H9 (cell line): ENCODE measurements at regions not wholly inside any gene's neighbourhood (a gene's known extent, or its start where the extent isn't known, plus 50 kb on each side); places are given as distances from the start of the nearest gene placed in this dataset.

Experiments used
- DNase-seq: peaks from one replicate; pipeline ENCODE4 v3.0.0-alpha.2; 2017
- H2AFZ ChIP-seq: one replicate; pipeline ENCODE4 v1.6.1; 2013; ENCODE audit warnings: mild to moderate bottlenecking, low read length, control low read depth, moderate library complexity
- H2AK5ac ChIP-seq: 2 replicates; pipeline ENCODE4 v1.6.1; 2013; ENCODE audit warnings: low read length, control low read depth, mixed read lengths; ENCODE audit not compliant: insufficient read length
- H2BK120ac ChIP-seq: one replicate; pipeline ENCODE4 v1.6.1; 2013; ENCODE audit warnings: low read depth, mild to moderate bottlenecking, low read length, control low read depth, inconsistent platforms; ENCODE audit not compliant: poor library complexity, severe bottlenecking
- H2BK12ac ChIP-seq: 2 replicates; pipeline ENCODE4 v1.6.1; 2013; ENCODE audit warnings: low read length, control low read depth, mixed read lengths, low read depth; ENCODE audit not compliant: insufficient read length
- H2BK15ac ChIP-seq: 2 replicates; pipeline ENCODE4 v1.6.1; 2013; ENCODE audit warnings: low read depth, low read length, control low read depth
- H2BK20ac ChIP-seq: one replicate; pipeline ENCODE4 v1.6.1; 2013; ENCODE audit warnings: low read depth, mild to moderate bottlenecking, low read length, control low read depth, inconsistent platforms; ENCODE audit not compliant: poor library complexity, severe bottlenecking
- H2BK5ac ChIP-seq: 2 replicates; pipeline ENCODE4 v1.6.1; 2013; ENCODE audit warnings: low read length, control low read depth, mixed read lengths; ENCODE audit not compliant: insufficient read length
- H3K14ac ChIP-seq: 2 replicates; pipeline ENCODE4 v1.6.1; 2013; ENCODE audit warnings: low read length, control low read depth; ENCODE audit not compliant: insufficient read depth
- H3K18ac ChIP-seq: 2 replicates; pipeline ENCODE4 v1.6.1; 2013; ENCODE audit warnings: low read depth, mild to moderate bottlenecking, mixed read lengths, low read length, control low read depth; ENCODE audit not compliant: insufficient read length
- H3K23ac ChIP-seq: 2 replicates; pipeline ENCODE4 v1.6.1; 2013; ENCODE audit warnings: low read length, control low read depth, mixed read lengths, low read depth; ENCODE audit not compliant: insufficient read length
- H3K23me2 ChIP-seq: 2 replicates; pipeline ENCODE4 v1.6.1; 2013; ENCODE audit warnings: low read depth, mild to moderate bottlenecking, mixed read lengths, low read length, control low read depth; ENCODE audit not compliant: insufficient read length, poor library complexity, severe bottlenecking
- H3K27ac ChIP-seq: 2 replicates; pipeline ENCODE4 v1.5.1; 2013; ENCODE audit warnings: low read length, control low read depth, mixed read lengths, low read depth; ENCODE audit not compliant: insufficient read length
- H3K27me3 ChIP-seq: 2 replicates; pipeline ENCODE4 v1.6.1; 2013; ENCODE audit warnings: low read length, control low read depth, inconsistent platforms; ENCODE audit not compliant: insufficient read depth
- H3K4ac ChIP-seq: 2 replicates; pipeline ENCODE4 v1.6.1; 2013; ENCODE audit warnings: low read depth, mild to moderate bottlenecking, control low read depth, inconsistent platforms, low read length, moderate library complexity
- H3K4me1 ChIP-seq: 2 replicates; pipeline ENCODE4 v1.6.1; 2013; ENCODE audit warnings: low read length, control low read depth, inconsistent platforms; ENCODE audit not compliant: insufficient read depth
- H3K4me2 ChIP-seq: 2 replicates; pipeline ENCODE4 v1.6.1; 2013; ENCODE audit warnings: low read length, control low read depth, mixed read lengths; ENCODE audit not compliant: insufficient read length, insufficient read depth
- H3K56ac ChIP-seq: 2 replicates; pipeline ENCODE4 v1.6.1; 2013; ENCODE audit warnings: low read depth, mild to moderate bottlenecking, mixed read lengths, low read length, control low read depth; ENCODE audit not compliant: insufficient read length
- H3K79me1 ChIP-seq: 2 replicates; pipeline ENCODE4 v1.6.1; 2013; ENCODE audit warnings: low read depth, mild to moderate bottlenecking, moderate library complexity, low read length, control low read depth, inconsistent platforms; ENCODE audit not compliant: insufficient read depth, poor library complexity, severe bottlenecking
- H3K79me2 ChIP-seq: 2 replicates; pipeline ENCODE4 v1.6.1; 2013; ENCODE audit warnings: low read length, control low read depth, inconsistent platforms; ENCODE audit not compliant: insufficient read depth
- H3K9ac ChIP-seq: 2 replicates; pipeline ENCODE4 v1.6.1; 2013; ENCODE audit warnings: low read length, control low read depth, mixed read lengths; ENCODE audit not compliant: insufficient read length; ENCODE audit errors: extremely low read depth
- H3K9me3 ChIP-seq: one replicate; pipeline ENCODE4 v1.6.1; 2013; ENCODE audit warnings: low read depth, low read length, inconsistent platforms; ENCODE audit not compliant: control insufficient read depth
- H3T11ph ChIP-seq: one replicate; pipeline ENCODE4 v1.6.1; 2013; ENCODE audit warnings: mild to moderate bottlenecking, low read length, control low read depth, inconsistent platforms
- H4K20me1 ChIP-seq: one replicate; pipeline ENCODE4 v1.6.1; 2013; ENCODE audit not compliant: control insufficient read depth, insufficient read length, insufficient read depth
- H4K5ac ChIP-seq: 2 replicates; pipeline ENCODE4 v1.6.1; 2013; ENCODE audit warnings: low read depth, mild to moderate bottlenecking, mixed read lengths, low read length, control low read depth; ENCODE audit not compliant: insufficient read length
- H4K8ac ChIP-seq: replicated peaks from 2 replicates; pipeline ENCODE4 v1.6.1; 2013; ENCODE audit warnings: low read length, control low read depth, mixed read lengths, low read depth; ENCODE audit not compliant: insufficient read length
- H4K91ac ChIP-seq: 2 replicates; pipeline ENCODE4 v1.6.1; 2013; ENCODE audit warnings: low read depth, mild to moderate bottlenecking, moderate library complexity, mixed read lengths, low read length, control low read depth; ENCODE audit not compliant: insufficient read length
- H3K27ac Mint-ChIP-seq, 3 experiments: 2 replicates in 2 of 3; 3 replicates in 1 of 3; pipeline ENCODE4 v1.8.0; 2020 to 2021; ENCODE audit warnings: mixed read lengths in 3 of 3, mild to moderate bottlenecking in 1 of 3, moderate library complexity in 1 of 3
- H3K27me3 Mint-ChIP-seq: 2 replicates; pipeline ENCODE4 v1.8.0; 2021; ENCODE audit warnings: low read depth, mild to moderate bottlenecking, moderate library complexity, mixed read lengths
- H3K36me3 Mint-ChIP-seq, 3 experiments: 2 replicates in 2 of 3; 3 replicates in 1 of 3; pipeline ENCODE4 v1.8.0; 2020 to 2021; ENCODE audit warnings: low read depth in 3 of 3, mixed read lengths in 3 of 3; ENCODE audit not compliant: insufficient read depth in 1 of 3
- H3K4me1 Mint-ChIP-seq, 2 experiments: 2 replicates each; pipeline ENCODE4 v1.8.0; 2020; ENCODE audit warnings: mixed read lengths in 2 of 2
- H3K4me3 Mint-ChIP-seq, 2 experiments: 2 replicates in 1 of 2; 3 replicates in 1 of 2; pipeline ENCODE4 v1.8.0; 2020 to 2021; ENCODE audit warnings: mild to moderate bottlenecking in 2 of 2, mixed read lengths in 2 of 2, moderate library complexity in 1 of 2
- H3K9me3 Mint-ChIP-seq, 2 experiments: 2 replicates in 1 of 2; 3 replicates in 1 of 2; pipeline ENCODE4 v1.8.0; 2020; ENCODE audit warnings: mild to moderate bottlenecking in 2 of 2, mixed read lengths in 2 of 2, moderate library complexity in 1 of 2
- WGBS: extraction: QIAGEN DNeasy Blood & Tissue Kit; methylation state at CpG from one replicate; pipeline ENCODE4 v1.1.7; 2013; ENCODE audit warnings: missing lambda C conversion rate, low lambda C conversion rate, mixed read lengths; ENCODE audit not compliant: insufficient read length; ENCODE audit errors: extremely low coverage; 5-methylcytosine and 5-hydroxymethylcytosine counted together
- TF ChIP-seq, protein P1 (sequence below): fragments of 200-600 bp; sonication (generic); conservative IDR thresholded peaks from 3 replicates; pipeline ENCODE4 v1.8.0; 2021; ENCODE audit warnings: antibody characterized with exemption, mild to moderate bottlenecking

- no peak overlapping the region for H3K18ac ChIP-seq
- H4K5ac ChIP-seq, result no peak overlapping the region
- H2AFZ ChIP-seq, result no peak overlapping the region
- Mint-ChIP-seq H3K4me1 (peaks cover 5 to 8% of the 10 kb centered on the region in 2 experiments), H3K9me3 (no peaks in the 10 kb centered on the region), H3K36me3 (no peaks in the 10 kb centered on the region), H3K4me3 (no peak overlapping the region), H3K27ac (no peak overlapping the region), H3K27me3 (no peaks in the 10 kb centered on the region)
- H3K27me3 ChIP-seq, result no peaks in the 10 kb centered on the region
- no peak overlapping the region for H3K14ac ChIP-seq
- no peak overlapping the region for H2AK5ac ChIP-seq
- H3K4me2 ChIP-seq, result no peak overlapping the region
- TF ChIP-seq, protein P1, sequence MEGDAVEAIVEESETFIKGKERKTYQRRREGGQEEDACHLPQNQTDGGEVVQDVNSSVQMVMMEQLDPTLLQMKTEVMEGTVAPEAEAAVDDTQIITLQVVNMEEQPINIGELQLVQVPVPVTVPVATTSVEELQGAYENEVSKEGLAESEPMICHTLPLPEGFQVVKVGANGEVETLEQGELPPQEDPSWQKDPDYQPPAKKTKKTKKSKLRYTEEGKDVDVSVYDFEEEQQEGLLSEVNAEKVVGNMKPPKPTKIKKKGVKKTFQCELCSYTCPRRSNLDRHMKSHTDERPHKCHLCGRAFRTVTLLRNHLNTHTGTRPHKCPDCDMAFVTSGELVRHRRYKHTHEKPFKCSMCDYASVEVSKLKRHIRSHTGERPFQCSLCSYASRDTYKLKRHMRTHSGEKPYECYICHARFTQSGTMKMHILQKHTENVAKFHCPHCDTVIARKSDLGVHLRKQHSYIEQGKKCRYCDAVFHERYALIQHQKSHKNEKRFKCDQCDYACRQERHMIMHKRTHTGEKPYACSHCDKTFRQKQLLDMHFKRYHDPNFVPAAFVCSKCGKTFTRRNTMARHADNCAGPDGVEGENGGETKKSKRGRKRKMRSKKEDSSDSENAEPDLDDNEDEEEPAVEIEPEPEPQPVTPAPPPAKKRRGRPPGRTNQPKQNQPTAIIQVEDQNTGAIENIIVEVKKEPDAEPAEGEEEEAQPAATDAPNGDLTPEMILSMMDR, result no peak
- no peak overlapping the region for H2BK5ac ChIP-seq
- no peak overlapping the region for H3K9ac ChIP-seq
- H4K8ac ChIP-seq, result no peak overlapping the region
- H3K56ac ChIP-seq, result no peak overlapping the region
- no peak overlapping the region for H2BK20ac ChIP-seq
- no peaks in the 10 kb centered on the region for H3K23me2 ChIP-seq
- no peak for DNase-seq
- no peaks in the 10 kb centered on the region for H3K79me1 ChIP-seq
- no CpG with 5 or more reads among the region's 1 CpG for WGBS
- H3K27ac ChIP-seq, result no peak overlapping the region
- no peaks in the 10 kb centered on the region for H3K79me2 ChIP-seq
- no peak overlapping the region for H4K91ac ChIP-seq
- H3K4ac ChIP-seq, result no peak overlapping the region
- no peak overlapping the region for H2BK120ac ChIP-seq
- H4K20me1 ChIP-seq, result no peaks in the 10 kb centered on the region
- no peaks in the 10 kb centered on the region for H3K4me1 ChIP-seq
- no peaks in the 10 kb centered on the region for H3K9me3 ChIP-seq
- no peak overlapping the region for H3T11ph ChIP-seq
- no peak overlapping the region for H2BK15ac ChIP-seq
- no peak overlapping the region for H2BK12ac ChIP-seq
- no peak overlapping the region for H3K23ac ChIP-seq
These were observed 182.8 kb downstream of the ARL4A start for GRCh38 chr7:12870219-12870618.
